GM21619 (cell line): ENCODE measurements at regions not wholly inside any gene's neighbourhood (a gene's known extent, or its start where the extent isn't known, plus 50 kb on each side); places are given as distances from the start of the nearest gene placed in this dataset.
"Not testable (repeated sequence)": the region's sequence is repeated elsewhere in the genome, so short reads cannot be mapped to it uniquely, and the experiment has no call there.

Experiments used
- ATAC-seq: cut with Tn5 transposase; IDR thresholded peaks from one replicate; pipeline ENCODE4 v1.9.1; 2021; ENCODE audit not compliant: unreplicated experiment

GRCh38 chrX:104513162-104513561 lies 52.8 kb upstream of the IL1RAPL2 start:
- no peak for ATAC-seq

GRCh38 chrX:104510801-104511200 lies 55.2 kb upstream of the IL1RAPL2 start:
- ATAC-seq, result no peak

- no peak for ATAC-seq
Measured at GRCh38 chrX:104502460-104502859, 63.5 kb upstream of the IL1RAPL2 start.

- no peak for ATAC-seq
Measured at GRCh38 chrX:104488811-104489210, 77.2 kb upstream of the IL1RAPL2 start.

- ATAC-seq, result no peak
Measured at GRCh38 chrX:104486691-104487090, 79.3 kb upstream of the IL1RAPL2 start.

GRCh38 chrX:104482757-104483156 lies 83.2 kb upstream of the IL1RAPL2 start:
- ATAC-seq, result no peak

GRCh38 chrX:104469771-104470170 lies 96.2 kb upstream of the IL1RAPL2 start:
- no peak for ATAC-seq

GRCh38 chrX:104459796-104460195 lies 106.2 kb upstream of the IL1RAPL2 start:
- ATAC-seq, result no peak

- not testable (repeated sequence) for ATAC-seq
Measured at GRCh38 chrX:104457130-104457529, 108.9 kb upstream of the IL1RAPL2 start.

GRCh38 chrX:104450316-104450715 lies 115.7 kb upstream of the IL1RAPL2 start:
- ATAC-seq, result no peak

GRCh38 chrX:104445591-104445990 lies 120.4 kb upstream of the IL1RAPL2 start:
- no peak for ATAC-seq

- no peak for ATAC-seq
Measured at GRCh38 chrX:104435249-104435648, 130.8 kb upstream of the IL1RAPL2 start.

GRCh38 chrX:104432321-104432720 lies 133.7 kb upstream of the IL1RAPL2 start:
- ATAC-seq, result no peak

GRCh38 chrX:104430742-104431119 lies 135.3 kb upstream of the IL1RAPL2 start:
- ATAC-seq, result no peak

GRCh38 chrX:104430072-104430741 lies 135.8 kb upstream of the IL1RAPL2 start:
- no peak for ATAC-seq

GRCh38 chrX:104428231-104428630 lies 137.8 kb upstream of the IL1RAPL2 start:
- no peak for ATAC-seq

GRCh38 chrX:104427693-104428092 lies 138.3 kb upstream of the IL1RAPL2 start:
- ATAC-seq, result no peak

GRCh38 chrX:104427073-104427472 lies 138.9 kb upstream of the IL1RAPL2 start:
- ATAC-seq, result no peak

- ATAC-seq, result no peak
Measured at GRCh38 chrX:104420907-104421306, 145.1 kb upstream of the IL1RAPL2 start.

GRCh38 chrX:104419926-104420325 lies 146.1 kb upstream of the IL1RAPL2 start:
- no peak for ATAC-seq

GRCh38 chrX:104419211-104419610 lies 146.8 kb upstream of the IL1RAPL2 start:
- ATAC-seq, result no peak

GRCh38 chrX:104411800-104412199 lies 154.2 kb upstream of the IL1RAPL2 start:
- no peak for ATAC-seq

GRCh38 chrX:104400387-104400786 lies 145.7 kb upstream of the ESX1 start:
- ATAC-seq, result no peak
